RWPE2 (cell line): ENCODE measurements at regions not wholly inside any gene's neighbourhood (a gene's known extent, or its start where the extent isn't known, plus 50 kb on each side); places are given as distances from the start of the nearest gene placed in this dataset.

Experiments
- ATAC-seq: fragments of 200-7000 bp; cut with Tn5 transposase; 3 replicates; pipeline ENCODE4 v1.9.1; 2021; ENCODE audit warnings: low read depth
- DNase-seq: peaks from one replicate; pipeline ENCODE4 v3.0.0-alpha.2; 2020; ENCODE audit warnings: low spot score
- H3K27ac ChIP-seq: fragments of 450-650 bp; 2 replicates; pipeline ENCODE4 v1.5.1; 2017; ENCODE audit warnings: mild to moderate bottlenecking; ENCODE audit not compliant: poor library complexity, severe bottlenecking
- H3K27me3 ChIP-seq: fragments of 250-450 bp; sonication (Bioruptor Pico); 2 replicates; pipeline ENCODE4 v1.5.1; 2021; ENCODE audit warnings: mild to moderate bottlenecking, moderate library complexity; ENCODE audit not compliant: insufficient read depth, poor library complexity, severe bottlenecking
- H3K36me3 ChIP-seq: fragments of 250-450 bp; sonication (Bioruptor Pico); 2 replicates; pipeline ENCODE4 v1.5.1; 2020; ENCODE audit warnings: low read depth, mild to moderate bottlenecking, moderate library complexity
- H3K4me1 ChIP-seq: fragments of 250-450 bp; sonication (Bioruptor Pico); 2 replicates; pipeline ENCODE4 v1.5.1; 2021; ENCODE audit warnings: mild to moderate bottlenecking, moderate library complexity; ENCODE audit not compliant: insufficient read depth, poor library complexity, severe bottlenecking
- H3K4me3 ChIP-seq: fragments of 250-450 bp; sonication (Bioruptor Pico); 2 replicates; pipeline ENCODE4 v1.5.1; 2021; ENCODE audit warnings: mild to moderate bottlenecking, moderate library complexity; ENCODE audit not compliant: severe bottlenecking
- H3K9me3 ChIP-seq: fragments of 250-450 bp; sonication (Bioruptor Pico); 2 replicates; pipeline ENCODE4 v1.5.1; 2021; ENCODE audit warnings: mild to moderate bottlenecking, moderate library complexity; ENCODE audit not compliant: severe bottlenecking
- TF ChIP-seq, protein P1 (sequence below): fragments of 450-650 bp; IDR thresholded peaks from one replicate; pipeline ENCODE4 v1.5.1; 2017; ENCODE audit warnings: mild to moderate bottlenecking, moderate library complexity; ENCODE audit not compliant: poor library complexity, severe bottlenecking

DNA sequence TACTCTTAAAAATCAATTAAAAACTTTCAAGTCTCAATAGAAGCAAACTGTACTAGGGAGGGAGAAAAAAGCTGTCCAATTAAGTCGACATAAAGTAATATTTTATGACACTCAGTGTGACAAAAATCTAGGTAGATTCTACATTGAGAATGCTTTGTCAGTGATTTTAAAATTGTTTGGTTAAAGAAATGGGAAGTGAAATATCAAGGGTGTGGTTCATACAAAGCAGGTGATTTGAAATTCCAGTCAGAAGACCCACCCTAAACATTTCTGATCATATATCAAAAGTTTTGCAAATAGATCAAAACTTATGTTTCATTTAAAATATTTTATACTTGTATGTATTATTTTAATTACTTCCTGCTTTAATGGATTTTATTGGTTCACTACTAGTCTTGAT, 338.9 kb upstream of the DCC start:
- no peaks in the 10 kb centered on the region for H3K36me3 ChIP-seq
- DNase-seq (no peak), ATAC-seq (no peak)
- no peak overlapping the region for H3K4me3 ChIP-seq
- H3K9me3 ChIP-seq = no peaks in the 10 kb centered on the region
- H3K4me1 ChIP-seq = no peaks in the 10 kb centered on the region
- H3K27me3 ChIP-seq = no peaks in the 10 kb centered on the region
- no peak overlapping the region for H3K27ac ChIP-seq
- TF ChIP-seq, protein P1, sequence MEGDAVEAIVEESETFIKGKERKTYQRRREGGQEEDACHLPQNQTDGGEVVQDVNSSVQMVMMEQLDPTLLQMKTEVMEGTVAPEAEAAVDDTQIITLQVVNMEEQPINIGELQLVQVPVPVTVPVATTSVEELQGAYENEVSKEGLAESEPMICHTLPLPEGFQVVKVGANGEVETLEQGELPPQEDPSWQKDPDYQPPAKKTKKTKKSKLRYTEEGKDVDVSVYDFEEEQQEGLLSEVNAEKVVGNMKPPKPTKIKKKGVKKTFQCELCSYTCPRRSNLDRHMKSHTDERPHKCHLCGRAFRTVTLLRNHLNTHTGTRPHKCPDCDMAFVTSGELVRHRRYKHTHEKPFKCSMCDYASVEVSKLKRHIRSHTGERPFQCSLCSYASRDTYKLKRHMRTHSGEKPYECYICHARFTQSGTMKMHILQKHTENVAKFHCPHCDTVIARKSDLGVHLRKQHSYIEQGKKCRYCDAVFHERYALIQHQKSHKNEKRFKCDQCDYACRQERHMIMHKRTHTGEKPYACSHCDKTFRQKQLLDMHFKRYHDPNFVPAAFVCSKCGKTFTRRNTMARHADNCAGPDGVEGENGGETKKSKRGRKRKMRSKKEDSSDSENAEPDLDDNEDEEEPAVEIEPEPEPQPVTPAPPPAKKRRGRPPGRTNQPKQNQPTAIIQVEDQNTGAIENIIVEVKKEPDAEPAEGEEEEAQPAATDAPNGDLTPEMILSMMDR = no peak

DNA sequence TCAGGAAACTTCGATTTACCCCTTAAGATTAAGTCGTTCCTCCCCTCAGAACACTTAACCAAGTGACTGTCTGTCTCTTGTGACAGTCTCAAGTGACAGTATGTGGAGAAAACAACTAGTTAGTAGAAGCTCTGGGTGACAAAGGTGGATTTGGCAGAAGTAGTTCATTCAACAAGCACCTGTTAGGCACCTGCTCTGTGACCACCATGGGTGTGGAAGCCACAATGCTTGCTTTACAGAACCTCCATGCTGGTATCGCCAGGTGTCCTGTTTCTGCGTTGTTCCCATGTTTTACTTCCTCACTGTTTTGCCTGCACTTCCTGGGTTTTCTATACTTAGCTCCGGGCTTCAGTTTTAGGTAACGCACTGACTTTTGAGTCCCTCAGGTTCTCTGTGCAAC, 337.4 kb upstream of the DCC start:
- no peaks in the 10 kb centered on the region for H3K4me1 ChIP-seq
- no peak for ATAC-seq
- TF ChIP-seq, protein P1 = no peak
- H3K27ac ChIP-seq = no peak overlapping the region
- H3K36me3 ChIP-seq = no peaks in the 10 kb centered on the region
- no peak for DNase-seq
- H3K4me3 ChIP-seq = no peak overlapping the region
- no peaks in the 10 kb centered on the region for H3K27me3 ChIP-seq
- H3K9me3 ChIP-seq = no peaks in the 10 kb centered on the region

DNA sequence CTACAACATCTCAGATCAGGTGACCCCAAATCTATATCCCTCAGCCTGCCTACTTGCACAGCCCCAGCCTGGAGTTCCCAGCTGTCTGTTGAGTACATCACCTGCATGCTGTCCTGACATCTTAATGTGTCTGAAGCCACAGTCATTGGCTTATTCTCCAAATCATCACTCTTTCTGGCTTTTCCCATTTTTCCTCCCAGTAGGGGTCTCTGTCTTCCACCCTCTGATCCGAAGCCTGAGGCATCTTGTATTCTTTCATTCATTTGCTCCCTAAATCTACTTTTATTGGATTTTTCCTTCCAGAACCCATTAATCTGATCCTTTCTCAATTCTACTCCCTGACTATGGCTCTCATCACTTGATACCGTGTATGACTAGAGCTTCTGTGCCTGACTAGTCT, 332.9 kb upstream of the DCC start:
- Histone ChIP-seq H3K27ac (no peak overlapping the region), H3K9me3 (no peaks in the 10 kb centered on the region), H3K27me3 (no peaks in the 10 kb centered on the region), H3K4me3 (no peak overlapping the region), H3K36me3 (no peaks in the 10 kb centered on the region), H3K4me1 (no peaks in the 10 kb centered on the region)
- no peak for DNase-seq
- TF ChIP-seq, protein P1 = peak; percentile 24
- no peak for ATAC-seq

DNA sequence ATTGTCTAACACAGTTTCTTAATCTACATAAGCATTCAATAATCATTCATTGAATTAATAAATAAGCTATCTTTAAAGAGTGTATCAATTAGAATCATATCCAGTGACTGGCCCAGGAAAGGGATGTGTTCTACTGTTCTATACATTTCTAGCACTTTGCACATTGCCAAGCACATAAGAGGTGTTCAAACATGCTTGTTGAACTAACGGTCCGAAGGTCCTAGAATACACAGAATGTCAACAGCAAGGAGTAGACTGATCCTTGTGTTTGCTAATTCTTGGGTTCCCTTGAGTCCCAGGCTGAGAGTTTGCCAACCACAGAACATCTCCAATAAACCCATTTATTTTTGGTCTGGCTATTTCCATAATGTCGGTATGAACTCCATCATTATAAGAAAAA, 331.7 kb upstream of the DCC start:
- Histone ChIP-seq H3K9me3 (no peaks in the 10 kb centered on the region), H3K27ac (no peak overlapping the region), H3K36me3 (no peaks in the 10 kb centered on the region), H3K27me3 (no peaks in the 10 kb centered on the region), H3K4me3 (no peak overlapping the region), H3K4me1 (no peaks in the 10 kb centered on the region)
- no peak for ATAC-seq
- DNase-seq = no peak
- TF ChIP-seq, protein P1 = no peak

DNA sequence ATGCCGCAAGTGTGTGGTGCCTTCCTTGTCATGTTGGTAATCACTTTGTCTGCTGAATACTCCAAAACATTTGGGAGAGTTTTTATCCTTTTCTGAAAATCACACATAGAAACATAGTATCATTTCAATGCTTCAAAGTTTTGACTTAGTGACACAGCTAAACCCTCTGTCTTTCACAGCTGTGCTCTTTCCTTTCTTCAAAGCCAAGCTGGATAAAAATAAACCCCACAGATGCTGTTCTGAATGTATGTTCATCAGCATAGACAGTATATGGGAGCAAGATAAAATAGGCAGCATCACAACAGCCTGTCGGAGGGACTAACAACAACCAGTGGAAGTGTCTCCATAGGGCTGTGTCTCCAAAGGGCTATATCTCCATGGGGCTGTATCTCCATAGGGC, 331.3 kb upstream of the DCC start:
- DNase-seq (no peak), ATAC-seq (no peak)
- Histone ChIP-seq H3K4me3 (no peak overlapping the region), H3K27ac (no peak overlapping the region), H3K36me3 (no peaks in the 10 kb centered on the region), H3K27me3 (no peaks in the 10 kb centered on the region), H3K9me3 (no peaks in the 10 kb centered on the region), H3K4me1 (no peaks in the 10 kb centered on the region)
- TF ChIP-seq, protein P1 = no peak
